H9 (cell line): ENCODE measurements at regions not wholly inside any gene's neighbourhood (a gene's known extent, or its start where the extent isn't known, plus 50 kb on each side); places are given as distances from the start of the nearest gene placed in this dataset.

Experiments used
- DNase-seq: peaks from one replicate; pipeline ENCODE4 v3.0.0-alpha.2; 2017
- H2AFZ ChIP-seq: one replicate; pipeline ENCODE4 v1.6.1; 2013; ENCODE audit warnings: mild to moderate bottlenecking, low read length, control low read depth, moderate library complexity
- H2AK5ac ChIP-seq: 2 replicates; pipeline ENCODE4 v1.6.1; 2013; ENCODE audit warnings: low read length, control low read depth, mixed read lengths; ENCODE audit not compliant: insufficient read length
- H2BK120ac ChIP-seq: one replicate; pipeline ENCODE4 v1.6.1; 2013; ENCODE audit warnings: low read depth, mild to moderate bottlenecking, low read length, control low read depth, inconsistent platforms; ENCODE audit not compliant: poor library complexity, severe bottlenecking
- H2BK12ac ChIP-seq: 2 replicates; pipeline ENCODE4 v1.6.1; 2013; ENCODE audit warnings: low read length, control low read depth, mixed read lengths, low read depth; ENCODE audit not compliant: insufficient read length
- H2BK15ac ChIP-seq: 2 replicates; pipeline ENCODE4 v1.6.1; 2013; ENCODE audit warnings: low read depth, low read length, control low read depth
- H2BK20ac ChIP-seq: one replicate; pipeline ENCODE4 v1.6.1; 2013; ENCODE audit warnings: low read depth, mild to moderate bottlenecking, low read length, control low read depth, inconsistent platforms; ENCODE audit not compliant: poor library complexity, severe bottlenecking
- H2BK5ac ChIP-seq: 2 replicates; pipeline ENCODE4 v1.6.1; 2013; ENCODE audit warnings: low read length, control low read depth, mixed read lengths; ENCODE audit not compliant: insufficient read length
- H3K14ac ChIP-seq: 2 replicates; pipeline ENCODE4 v1.6.1; 2013; ENCODE audit warnings: low read length, control low read depth; ENCODE audit not compliant: insufficient read depth
- H3K18ac ChIP-seq: 2 replicates; pipeline ENCODE4 v1.6.1; 2013; ENCODE audit warnings: low read depth, mild to moderate bottlenecking, mixed read lengths, low read length, control low read depth; ENCODE audit not compliant: insufficient read length
- H3K23ac ChIP-seq: 2 replicates; pipeline ENCODE4 v1.6.1; 2013; ENCODE audit warnings: low read length, control low read depth, mixed read lengths, low read depth; ENCODE audit not compliant: insufficient read length
- H3K23me2 ChIP-seq: 2 replicates; pipeline ENCODE4 v1.6.1; 2013; ENCODE audit warnings: low read depth, mild to moderate bottlenecking, mixed read lengths, low read length, control low read depth; ENCODE audit not compliant: insufficient read length, poor library complexity, severe bottlenecking
- H3K27ac ChIP-seq: 2 replicates; pipeline ENCODE4 v1.5.1; 2013; ENCODE audit warnings: low read length, control low read depth, mixed read lengths, low read depth; ENCODE audit not compliant: insufficient read length
- H3K27me3 ChIP-seq: 2 replicates; pipeline ENCODE4 v1.6.1; 2013; ENCODE audit warnings: low read length, control low read depth, inconsistent platforms; ENCODE audit not compliant: insufficient read depth
- H3K4ac ChIP-seq: 2 replicates; pipeline ENCODE4 v1.6.1; 2013; ENCODE audit warnings: low read depth, mild to moderate bottlenecking, control low read depth, inconsistent platforms, low read length, moderate library complexity
- H3K4me1 ChIP-seq: 2 replicates; pipeline ENCODE4 v1.6.1; 2013; ENCODE audit warnings: low read length, control low read depth, inconsistent platforms; ENCODE audit not compliant: insufficient read depth
- H3K4me2 ChIP-seq: 2 replicates; pipeline ENCODE4 v1.6.1; 2013; ENCODE audit warnings: low read length, control low read depth, mixed read lengths; ENCODE audit not compliant: insufficient read length, insufficient read depth
- H3K56ac ChIP-seq: 2 replicates; pipeline ENCODE4 v1.6.1; 2013; ENCODE audit warnings: low read depth, mild to moderate bottlenecking, mixed read lengths, low read length, control low read depth; ENCODE audit not compliant: insufficient read length
- H3K79me1 ChIP-seq: 2 replicates; pipeline ENCODE4 v1.6.1; 2013; ENCODE audit warnings: low read depth, mild to moderate bottlenecking, moderate library complexity, low read length, control low read depth, inconsistent platforms; ENCODE audit not compliant: insufficient read depth, poor library complexity, severe bottlenecking
- H3K79me2 ChIP-seq: 2 replicates; pipeline ENCODE4 v1.6.1; 2013; ENCODE audit warnings: low read length, control low read depth, inconsistent platforms; ENCODE audit not compliant: insufficient read depth
- H3K9ac ChIP-seq: 2 replicates; pipeline ENCODE4 v1.6.1; 2013; ENCODE audit warnings: low read length, control low read depth, mixed read lengths; ENCODE audit not compliant: insufficient read length; ENCODE audit errors: extremely low read depth
- H3K9me3 ChIP-seq: one replicate; pipeline ENCODE4 v1.6.1; 2013; ENCODE audit warnings: low read depth, low read length, inconsistent platforms; ENCODE audit not compliant: control insufficient read depth
- H3T11ph ChIP-seq: one replicate; pipeline ENCODE4 v1.6.1; 2013; ENCODE audit warnings: mild to moderate bottlenecking, low read length, control low read depth, inconsistent platforms
- H4K20me1 ChIP-seq: one replicate; pipeline ENCODE4 v1.6.1; 2013; ENCODE audit not compliant: control insufficient read depth, insufficient read length, insufficient read depth
- H4K5ac ChIP-seq: 2 replicates; pipeline ENCODE4 v1.6.1; 2013; ENCODE audit warnings: low read depth, mild to moderate bottlenecking, mixed read lengths, low read length, control low read depth; ENCODE audit not compliant: insufficient read length
- H4K8ac ChIP-seq: replicated peaks from 2 replicates; pipeline ENCODE4 v1.6.1; 2013; ENCODE audit warnings: low read length, control low read depth, mixed read lengths, low read depth; ENCODE audit not compliant: insufficient read length
- H4K91ac ChIP-seq: 2 replicates; pipeline ENCODE4 v1.6.1; 2013; ENCODE audit warnings: low read depth, mild to moderate bottlenecking, moderate library complexity, mixed read lengths, low read length, control low read depth; ENCODE audit not compliant: insufficient read length
- H3K27ac Mint-ChIP-seq, 3 experiments: 2 replicates in 2 of 3; 3 replicates in 1 of 3; pipeline ENCODE4 v1.8.0; 2020 to 2021; ENCODE audit warnings: mixed read lengths in 3 of 3, mild to moderate bottlenecking in 1 of 3, moderate library complexity in 1 of 3
- H3K27me3 Mint-ChIP-seq: 2 replicates; pipeline ENCODE4 v1.8.0; 2021; ENCODE audit warnings: low read depth, mild to moderate bottlenecking, moderate library complexity, mixed read lengths
- H3K36me3 Mint-ChIP-seq, 3 experiments: 2 replicates in 2 of 3; 3 replicates in 1 of 3; pipeline ENCODE4 v1.8.0; 2020 to 2021; ENCODE audit warnings: low read depth in 3 of 3, mixed read lengths in 3 of 3; ENCODE audit not compliant: insufficient read depth in 1 of 3
- H3K4me1 Mint-ChIP-seq, 2 experiments: 2 replicates each; pipeline ENCODE4 v1.8.0; 2020; ENCODE audit warnings: mixed read lengths in 2 of 2
- H3K4me3 Mint-ChIP-seq, 2 experiments: 2 replicates in 1 of 2; 3 replicates in 1 of 2; pipeline ENCODE4 v1.8.0; 2020 to 2021; ENCODE audit warnings: mild to moderate bottlenecking in 2 of 2, mixed read lengths in 2 of 2, moderate library complexity in 1 of 2
- H3K9me3 Mint-ChIP-seq, 2 experiments: 2 replicates in 1 of 2; 3 replicates in 1 of 2; pipeline ENCODE4 v1.8.0; 2020; ENCODE audit warnings: mild to moderate bottlenecking in 2 of 2, mixed read lengths in 2 of 2, moderate library complexity in 1 of 2
- WGBS: extraction: QIAGEN DNeasy Blood & Tissue Kit; methylation state at CpG from one replicate; pipeline ENCODE4 v1.1.7; 2013; ENCODE audit warnings: missing lambda C conversion rate, low lambda C conversion rate, mixed read lengths; ENCODE audit not compliant: insufficient read length; ENCODE audit errors: extremely low coverage; 5-methylcytosine and 5-hydroxymethylcytosine counted together
- TF ChIP-seq, protein P1 (sequence below): fragments of 200-600 bp; sonication (generic); conservative IDR thresholded peaks from 3 replicates; pipeline ENCODE4 v1.8.0; 2021; ENCODE audit warnings: antibody characterized with exemption, mild to moderate bottlenecking

DNA sequence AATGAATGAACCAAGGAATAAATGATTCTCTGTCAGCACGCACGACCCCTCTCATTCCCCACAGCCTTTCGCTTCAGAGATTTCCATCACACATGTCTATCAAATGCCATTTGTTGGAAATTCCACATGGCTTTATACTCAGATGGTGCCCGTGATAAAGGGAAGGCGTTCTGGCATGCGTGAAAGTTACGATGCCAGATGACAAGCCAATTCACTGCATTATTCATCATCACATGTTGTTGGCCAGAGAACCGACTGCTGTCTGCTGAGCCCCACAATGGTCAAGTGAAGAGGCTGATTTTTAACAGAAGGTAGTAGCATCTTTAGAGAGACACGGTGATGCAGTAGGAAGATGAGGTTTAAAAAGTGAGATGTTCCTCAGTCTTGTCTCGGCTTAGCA, 74.1 kb upstream of the FRMD4B start:
- WGBS, result no CpG with 5 or more reads among the region's 10 CpGs
- Histone ChIP-seq H2BK20ac (no peak overlapping the region), H4K91ac (no peak overlapping the region), H2BK15ac (no peak overlapping the region), H3K23ac (no peak overlapping the region), H3K27me3 (no peaks in the 10 kb centered on the region), H3K4ac (no peak overlapping the region), H3K4me2 (no peak overlapping the region), H2AK5ac (no peak overlapping the region), H4K8ac (no peak overlapping the region), H3K79me1 (no peaks in the 10 kb centered on the region), H3K9me3 (no peaks in the 10 kb centered on the region), H4K5ac (no peak overlapping the region), H3K79me2 (no peaks in the 10 kb centered on the region), H3K18ac (no peak overlapping the region), H3K27ac (no peak overlapping the region), H2BK120ac (no peak overlapping the region), H3K14ac (no peak overlapping the region), H3K56ac (no peak overlapping the region), H3T11ph (no peak overlapping the region), H2BK12ac (no peak overlapping the region), H3K9ac (no peak overlapping the region), H2AFZ (no peak overlapping the region), H2BK5ac (no peak overlapping the region), H3K4me1 (no peaks in the 10 kb centered on the region), H4K20me1 (no peaks in the 10 kb centered on the region), H3K23me2 (no peaks in the 10 kb centered on the region)
- TF ChIP-seq, protein P1, sequence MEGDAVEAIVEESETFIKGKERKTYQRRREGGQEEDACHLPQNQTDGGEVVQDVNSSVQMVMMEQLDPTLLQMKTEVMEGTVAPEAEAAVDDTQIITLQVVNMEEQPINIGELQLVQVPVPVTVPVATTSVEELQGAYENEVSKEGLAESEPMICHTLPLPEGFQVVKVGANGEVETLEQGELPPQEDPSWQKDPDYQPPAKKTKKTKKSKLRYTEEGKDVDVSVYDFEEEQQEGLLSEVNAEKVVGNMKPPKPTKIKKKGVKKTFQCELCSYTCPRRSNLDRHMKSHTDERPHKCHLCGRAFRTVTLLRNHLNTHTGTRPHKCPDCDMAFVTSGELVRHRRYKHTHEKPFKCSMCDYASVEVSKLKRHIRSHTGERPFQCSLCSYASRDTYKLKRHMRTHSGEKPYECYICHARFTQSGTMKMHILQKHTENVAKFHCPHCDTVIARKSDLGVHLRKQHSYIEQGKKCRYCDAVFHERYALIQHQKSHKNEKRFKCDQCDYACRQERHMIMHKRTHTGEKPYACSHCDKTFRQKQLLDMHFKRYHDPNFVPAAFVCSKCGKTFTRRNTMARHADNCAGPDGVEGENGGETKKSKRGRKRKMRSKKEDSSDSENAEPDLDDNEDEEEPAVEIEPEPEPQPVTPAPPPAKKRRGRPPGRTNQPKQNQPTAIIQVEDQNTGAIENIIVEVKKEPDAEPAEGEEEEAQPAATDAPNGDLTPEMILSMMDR, result no peak
- Mint-ChIP-seq H3K4me1 (no peaks in the 10 kb centered on the region), H3K27me3 (no peaks in the 10 kb centered on the region; the same call in 1 of the 2 replicates), H3K36me3 (no peaks in the 10 kb centered on the region), H3K4me3 (no peak overlapping the region), H3K9me3 (no peaks in the 10 kb centered on the region), H3K27ac (no peak overlapping the region)
- DNase-seq, result no peak
